ENCODE measurements at regions not wholly inside any gene's neighbourhood (a gene's known extent, or its start where the extent isn't known, plus 50 kb on each side); places are given as distances from the start of the nearest gene placed in this dataset.

- no peak for DNase-seq
These were observed 56.2 kb upstream of the RAB27B start for GRCh38 chr18:54772056-54772455.

- DNase-seq = no peak
These were observed 53.9 kb upstream of the RAB27B start for GRCh38 chr18:54774423-54774822.

GRCh38 chr18:54774981-54775665, 53.2 kb upstream of the RAB27B start:
- DNase-seq = no peak

GRCh38 chr18:54775686-54776085, 52.6 kb upstream of the RAB27B start:
- DNase-seq = no peak

GRCh38 chr18:54776282-54776977, 51.8 kb upstream of the RAB27B start:
- no peak for DNase-seq

- no peak for DNase-seq
These were observed 51.0 kb upstream of the RAB27B start for GRCh38 chr18:54777118-54777791.

- no peak for DNase-seq
These were observed 50.3 kb upstream of the RAB27B start for GRCh38 chr18:54777989-54778388.

Measured in activated effector memory CD4-positive, alpha-beta T cell treated with Interleukin-2 at 50 U/mL for 16 hours (primary cell).